Activated T-cell treated with anti-CD3 and anti-CD28 coated beads for 48 hours (primary cell): ENCODE measurements at regions not wholly inside any gene's neighbourhood (a gene's known extent, or its start where the extent isn't known, plus 50 kb on each side); places are given as distances from the start of the nearest gene placed in this dataset.
"Not testable (repeated sequence)": the region's sequence is repeated elsewhere in the genome, so short reads cannot be mapped to it uniquely, and the experiment has no call there.

Source experiments
- DNase-seq: peaks from one replicate; pipeline ENCODE4 v3.0.0-alpha.2; 2020; ENCODE audit warnings: low read depth

GRCh38 chr5:106566031-106566430 is 1104.7 kb downstream of the EFNA5 start:
- no peak for DNase-seq

- no peak for DNase-seq
Observed at GRCh38 chr5:106545325-106545724, 1125.4 kb downstream of the EFNA5 start.

- no peak for DNase-seq
Observed at GRCh38 chr5:106543330-106543729, 1127.4 kb downstream of the EFNA5 start.

GRCh38 chr5:106530150-106530549 is 1140.6 kb downstream of the EFNA5 start:
- no peak for DNase-seq

DNA sequence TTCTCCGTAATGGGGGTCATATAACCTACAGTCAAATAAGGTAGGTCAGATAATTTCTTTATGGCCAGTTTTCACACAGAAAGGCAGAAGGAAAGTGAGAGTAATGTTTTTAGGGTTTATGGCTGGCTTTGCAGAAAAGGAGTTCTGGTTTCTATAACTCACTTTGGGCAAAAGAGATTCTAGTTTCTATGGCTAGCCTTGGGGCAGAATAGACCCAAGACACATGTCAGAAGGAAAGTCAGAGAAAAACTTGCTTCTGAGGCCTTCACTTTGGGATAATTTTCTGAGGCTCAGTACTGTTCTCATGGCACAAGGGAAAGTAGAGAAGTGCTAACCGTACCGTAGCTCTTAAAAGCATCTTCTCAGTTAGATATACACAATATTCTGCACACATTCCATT is 1145.3 kb downstream of the EFNA5 start:
- DNase-seq = no peak

DNA sequence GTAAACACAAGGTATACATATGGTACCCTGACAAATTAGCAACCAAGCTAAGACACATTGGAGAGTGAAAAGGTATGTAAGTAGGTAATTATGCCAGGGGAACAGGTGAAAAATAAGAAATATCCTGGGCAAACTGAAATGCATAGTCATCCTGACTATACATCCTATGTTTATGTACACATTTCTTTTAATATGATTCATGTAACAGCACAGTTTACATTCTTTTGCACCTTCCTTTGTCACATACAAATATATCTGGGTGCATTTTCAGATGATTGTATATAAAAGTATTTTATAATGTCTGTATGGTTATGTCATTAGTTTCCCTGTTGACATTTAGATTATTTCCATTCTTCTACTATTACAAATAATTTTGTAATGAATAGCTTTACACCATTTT is 1146.9 kb downstream of the EFNA5 start:
- DNase-seq = no peak

- DNase-seq = no peak
Observed at GRCh38 chr5:106522296-106522695, 1148.4 kb downstream of the EFNA5 start.

- DNase-seq = no peak
Observed at GRCh38 chr5:106521701-106522100, 1149.0 kb downstream of the EFNA5 start.

- DNase-seq = no peak
Observed at GRCh38 chr5:106510321-106510720, 1160.4 kb downstream of the EFNA5 start.

GRCh38 chr5:106508894-106509293 is 1161.8 kb downstream of the EFNA5 start:
- DNase-seq = no peak

GRCh38 chr5:106493910-106494309 is 1176.8 kb downstream of the EFNA5 start:
- no peak for DNase-seq

GRCh38 chr5:106489004-106489403 is 1181.7 kb downstream of the EFNA5 start:
- no peak for DNase-seq

- no peak for DNase-seq
Observed at GRCh38 chr5:106488407-106488806, 1182.3 kb downstream of the EFNA5 start.

DNA sequence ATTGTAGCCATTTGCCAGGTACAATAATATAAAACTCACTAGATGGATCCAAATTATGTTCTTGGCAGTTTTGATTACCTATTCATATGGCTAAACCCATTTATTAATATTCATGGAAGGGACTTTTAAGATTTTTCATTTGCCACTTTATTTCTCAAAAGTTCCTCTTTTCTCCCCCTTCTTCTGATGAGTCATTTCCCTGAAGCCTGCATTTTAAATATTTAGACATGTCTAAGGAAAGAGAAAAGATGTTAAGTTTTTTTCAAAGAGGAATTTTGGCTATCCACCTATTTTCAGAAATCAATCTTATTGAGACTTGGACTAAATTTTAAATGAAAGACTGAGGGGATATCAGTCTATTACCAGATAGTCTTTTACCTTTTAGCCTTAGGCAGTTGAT is 1189.4 kb downstream of the EFNA5 start:
- no peak for DNase-seq

- DNase-seq = no peak
Observed at GRCh38 chr5:106476630-106477029, 1194.1 kb downstream of the EFNA5 start.

DNA sequence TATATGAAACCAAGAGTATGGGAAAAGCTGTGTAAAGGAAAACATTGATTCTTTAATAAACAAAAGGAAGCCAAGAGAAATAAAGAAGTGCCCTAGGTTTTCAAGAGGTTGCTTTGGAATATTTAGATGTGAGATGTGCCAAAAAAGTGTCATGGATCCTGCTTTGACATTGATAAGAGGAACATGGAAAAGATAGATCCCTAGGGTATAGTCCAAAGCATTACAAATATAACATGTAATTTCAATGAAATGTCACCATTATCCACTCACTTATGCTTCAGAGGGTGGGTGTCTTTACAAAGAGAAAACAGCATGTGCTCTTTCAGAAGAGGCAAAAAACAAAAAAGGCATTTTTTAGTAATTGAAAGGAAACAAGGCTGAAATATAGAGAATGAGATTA is 1196.7 kb downstream of the EFNA5 start:
- no peak for DNase-seq

DNA sequence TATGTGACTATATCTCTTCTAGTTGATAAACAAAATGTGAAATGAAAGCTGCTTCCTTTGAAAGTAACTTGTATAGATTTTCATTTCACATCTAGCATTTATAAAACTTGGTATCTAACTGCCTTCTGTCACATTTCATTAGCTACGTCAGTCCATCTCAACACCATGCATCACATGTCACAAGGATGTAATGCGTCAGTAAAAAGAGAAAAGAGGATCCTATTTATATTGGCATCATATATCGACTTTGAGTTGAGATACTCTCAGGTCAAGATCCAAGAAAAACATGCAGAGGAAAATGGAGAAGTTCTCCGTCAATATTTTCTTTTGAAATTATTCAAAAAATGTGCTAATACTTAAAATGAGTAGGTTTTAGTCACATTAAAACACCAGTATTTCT is 1211.2 kb downstream of the EFNA5 start:
- no peak for DNase-seq

DNA sequence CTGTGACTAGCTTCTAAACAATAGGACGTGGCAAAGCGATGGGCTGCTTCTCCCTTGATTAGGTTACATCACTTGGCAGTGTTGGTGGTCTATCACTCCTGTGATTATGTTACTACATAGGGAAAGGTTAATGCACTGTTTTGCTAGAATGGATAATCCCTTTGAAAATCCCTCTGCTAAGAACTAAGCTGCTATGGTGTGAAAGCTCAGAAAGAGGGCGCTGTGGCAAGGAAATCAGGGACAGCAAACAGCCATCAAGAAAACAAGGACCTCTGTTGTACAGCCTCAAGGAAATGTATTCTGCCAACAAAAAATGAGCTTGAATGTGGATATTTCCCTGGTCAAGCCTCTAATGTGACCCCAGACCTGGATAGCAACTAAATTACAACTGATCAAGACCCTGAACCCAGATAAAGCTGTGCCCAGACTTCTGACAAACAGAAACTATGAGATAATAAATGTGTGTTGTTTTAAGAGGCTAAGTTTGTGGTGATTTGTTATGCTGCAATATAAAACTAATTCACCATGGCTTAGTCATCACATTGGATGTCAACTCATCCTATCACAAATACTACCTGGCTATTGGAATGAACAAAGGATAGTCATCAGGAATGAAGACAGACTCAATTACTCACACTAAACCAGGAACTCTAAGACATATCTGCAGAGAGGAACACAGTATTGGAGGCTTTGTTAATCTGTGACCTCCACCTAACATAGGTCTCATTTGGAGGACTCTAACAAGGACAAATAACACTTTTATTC is 1215.9 kb downstream of the EFNA5 start:
- DNase-seq = no peak

DNA sequence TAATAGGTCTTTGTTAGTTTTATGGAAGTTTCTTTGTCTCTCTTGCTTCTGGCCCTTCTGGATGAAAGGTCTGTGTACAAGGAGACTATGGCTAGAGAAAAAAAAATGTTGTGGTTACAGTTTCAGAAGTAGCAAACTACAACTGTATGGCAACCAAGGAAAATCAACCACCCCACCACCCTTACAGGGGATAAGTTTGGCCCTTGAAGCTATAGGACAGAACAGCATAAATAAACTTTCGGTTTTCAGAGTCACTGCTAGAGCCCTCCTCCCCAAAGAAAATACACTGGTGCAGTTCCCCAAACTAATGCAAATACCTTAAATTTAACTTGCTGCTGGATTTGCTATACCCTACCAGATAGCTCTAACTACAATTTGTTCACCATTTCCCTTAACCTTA is 1216.7 kb downstream of the EFNA5 start:
- DNase-seq = no peak

GRCh38 chr5:106451998-106452397 is 1218.7 kb downstream of the EFNA5 start:
- no peak for DNase-seq

GRCh38 chr5:106443746-106444145 is 1227.0 kb downstream of the EFNA5 start:
- no peak for DNase-seq

DNA sequence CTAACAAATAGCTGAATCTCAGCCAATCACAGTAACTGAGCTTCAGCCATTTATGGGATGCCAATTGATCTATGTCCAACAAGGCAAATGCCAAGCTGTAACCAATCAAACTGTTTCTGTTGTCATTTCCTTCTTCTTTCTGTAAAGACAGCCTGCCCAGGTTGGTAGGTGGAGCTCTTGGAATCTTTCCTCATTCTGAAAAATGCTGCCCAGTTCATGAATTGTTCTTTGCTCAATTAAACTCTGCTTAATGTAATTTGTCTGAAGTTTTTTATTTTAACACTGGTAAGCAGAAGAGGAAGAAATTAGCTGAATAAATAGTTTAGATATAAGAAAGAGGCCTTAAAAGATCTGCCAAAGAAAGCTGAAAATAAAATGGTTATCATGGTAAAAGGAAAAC is 1235.6 kb downstream of the EFNA5 start:
- no peak for DNase-seq

GRCh38 chr5:106430733-106431132 is 1240.0 kb downstream of the EFNA5 start:
- DNase-seq = not testable (repeated sequence)

DNA sequence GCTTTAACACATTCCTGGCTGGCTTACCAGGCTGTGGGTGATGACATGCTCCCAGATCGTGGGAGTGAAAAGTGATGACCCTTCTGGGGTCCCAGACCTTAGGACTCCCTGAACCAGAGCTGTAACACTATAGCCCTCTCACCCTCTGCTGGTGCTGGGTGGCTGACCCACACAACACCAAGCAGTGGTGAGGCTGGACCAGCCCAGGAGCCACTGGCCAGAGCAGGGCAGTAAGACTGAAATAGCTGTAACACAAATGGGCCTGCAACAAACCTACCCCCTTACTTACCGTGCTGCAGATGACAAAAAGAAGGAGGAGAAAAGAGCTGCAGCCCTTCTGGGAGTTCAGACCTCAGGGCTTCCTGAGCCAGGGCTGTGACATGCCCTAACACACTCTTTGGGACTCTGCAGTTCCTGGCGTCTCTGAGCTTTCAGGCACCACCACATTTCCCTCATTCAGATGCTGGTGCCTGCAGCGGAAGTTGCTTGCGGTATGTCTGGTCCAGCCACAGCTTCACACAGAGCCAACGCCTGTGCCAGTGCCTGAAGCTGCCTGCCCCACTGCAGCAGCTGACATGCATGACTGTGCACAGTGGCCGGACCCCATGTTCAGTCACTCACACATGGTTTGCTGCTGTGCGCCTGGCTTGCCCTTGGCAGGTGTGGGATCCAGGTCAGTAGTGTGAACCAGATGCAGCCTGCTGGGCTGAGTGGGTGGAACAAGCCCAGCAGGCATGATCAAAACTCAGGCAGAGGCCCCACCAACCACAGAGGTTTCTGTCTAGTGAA is 1247.4 kb downstream of the EFNA5 start:
- DNase-seq = no peak
